ENCODE measurements at regions not wholly inside any gene's neighbourhood (a gene's known extent, or its start where the extent isn't known, plus 50 kb on each side); places are given as distances from the start of the nearest gene placed in this dataset.

DNA sequence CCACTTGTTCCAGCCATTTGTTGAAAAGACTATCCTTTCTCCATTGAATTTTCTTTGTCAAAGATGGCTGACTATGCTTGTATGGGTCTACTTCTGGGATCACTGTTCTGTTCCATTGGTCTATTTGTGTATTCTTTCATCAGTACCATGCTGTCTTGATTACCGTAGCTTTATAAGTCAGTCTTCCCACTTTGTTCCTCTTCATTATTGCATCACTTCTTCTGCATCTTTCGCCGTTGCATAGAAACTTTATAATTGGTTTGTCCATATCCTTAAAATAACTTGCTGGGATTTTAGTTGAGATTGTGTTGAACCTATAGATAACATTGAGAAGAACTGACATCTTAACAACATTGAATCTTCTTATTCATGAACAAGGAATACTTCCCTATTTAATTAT is 598.8 kb downstream of the TBC1D22A start:
- ChIA-PET CTCF (no interaction called here), POLR2A (no interaction called here)
- TF ChIP-seq, protein P1, sequence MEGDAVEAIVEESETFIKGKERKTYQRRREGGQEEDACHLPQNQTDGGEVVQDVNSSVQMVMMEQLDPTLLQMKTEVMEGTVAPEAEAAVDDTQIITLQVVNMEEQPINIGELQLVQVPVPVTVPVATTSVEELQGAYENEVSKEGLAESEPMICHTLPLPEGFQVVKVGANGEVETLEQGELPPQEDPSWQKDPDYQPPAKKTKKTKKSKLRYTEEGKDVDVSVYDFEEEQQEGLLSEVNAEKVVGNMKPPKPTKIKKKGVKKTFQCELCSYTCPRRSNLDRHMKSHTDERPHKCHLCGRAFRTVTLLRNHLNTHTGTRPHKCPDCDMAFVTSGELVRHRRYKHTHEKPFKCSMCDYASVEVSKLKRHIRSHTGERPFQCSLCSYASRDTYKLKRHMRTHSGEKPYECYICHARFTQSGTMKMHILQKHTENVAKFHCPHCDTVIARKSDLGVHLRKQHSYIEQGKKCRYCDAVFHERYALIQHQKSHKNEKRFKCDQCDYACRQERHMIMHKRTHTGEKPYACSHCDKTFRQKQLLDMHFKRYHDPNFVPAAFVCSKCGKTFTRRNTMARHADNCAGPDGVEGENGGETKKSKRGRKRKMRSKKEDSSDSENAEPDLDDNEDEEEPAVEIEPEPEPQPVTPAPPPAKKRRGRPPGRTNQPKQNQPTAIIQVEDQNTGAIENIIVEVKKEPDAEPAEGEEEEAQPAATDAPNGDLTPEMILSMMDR (IDR thresholded peaks at IDR 0.05; ENCODE audit: insufficient read depth, low read depth, low read length), result no peak
- Histone ChIP-seq H3K27me3 (ENCODE audit: control insufficient read depth, insufficient read depth, low read length) (no peaks in the 10 kb centered on the region), H3K4me3 (ENCODE audit: low read depth, low read length) (no peak overlapping the region), H3K36me3 (ENCODE audit: control insufficient read depth, insufficient read depth, low read length) (no peaks in the 10 kb centered on the region)
- no peak for DNase-seq (ENCODE audit: low read depth)

DNA sequence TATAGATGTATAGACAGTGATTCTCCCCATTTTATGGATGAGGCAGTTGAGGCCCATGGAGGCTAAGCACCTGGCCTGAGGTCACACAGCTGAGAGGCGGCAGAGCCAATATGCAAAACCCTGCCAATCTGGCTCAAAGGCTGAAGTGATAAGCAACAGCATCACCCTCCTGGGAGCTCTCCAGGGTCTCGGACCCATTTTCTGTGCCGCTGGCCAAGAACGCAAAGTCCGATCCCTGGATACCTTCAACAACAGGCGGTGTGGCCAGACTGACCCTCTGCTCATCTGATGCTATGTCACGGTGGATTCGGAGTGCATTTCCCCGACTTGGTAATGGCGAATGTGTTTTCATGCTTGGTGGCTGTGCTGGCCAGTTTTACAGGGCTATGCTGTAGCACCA is 595.0 kb downstream of the TBC1D22A start:
- DNase-seq (ENCODE audit: low read depth), result no peak
- ChIA-PET POLR2A (no interaction called here), CTCF (no interaction called here)
- TF ChIP-seq, protein P1 (IDR thresholded peaks at IDR 0.05; ENCODE audit: insufficient read depth, low read depth, low read length), result no peak
- no peak overlapping the region for H3K4me3 ChIP-seq (ENCODE audit: low read depth, low read length)
- H3K27me3 ChIP-seq (ENCODE audit: control insufficient read depth, insufficient read depth, low read length), result no peaks in the 10 kb centered on the region
- no peaks in the 10 kb centered on the region for H3K36me3 ChIP-seq (ENCODE audit: control insufficient read depth, insufficient read depth, low read length)

DNA sequence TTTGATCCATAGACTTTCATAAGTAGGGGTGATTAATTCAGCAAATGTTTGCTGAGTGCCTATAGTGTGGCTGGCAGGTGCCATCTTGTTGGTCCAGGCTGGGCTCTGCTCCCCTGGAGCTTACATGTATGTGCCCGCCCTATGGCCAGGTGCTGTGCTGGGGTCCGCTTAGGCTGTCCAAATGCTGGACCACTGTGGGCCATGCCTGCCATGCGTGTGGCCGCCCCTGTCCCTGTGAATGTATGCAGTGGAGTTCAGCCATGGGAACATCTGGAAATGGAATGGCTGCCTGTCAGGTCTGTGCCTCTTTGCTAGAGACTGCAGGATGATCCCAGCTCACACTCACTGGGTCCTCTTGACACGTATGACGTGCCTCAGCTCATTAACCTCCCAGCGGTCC is 594.6 kb downstream of the TBC1D22A start:
- no peak for DNase-seq (ENCODE audit: low read depth)
- ChIA-PET POLR2A (no interaction called here), CTCF (no interaction called here)
- TF ChIP-seq, protein P1 (IDR thresholded peaks at IDR 0.05; ENCODE audit: insufficient read depth, low read depth, low read length), result no peak
- Histone ChIP-seq H3K36me3 (ENCODE audit: control insufficient read depth, insufficient read depth, low read length) (no peaks in the 10 kb centered on the region), H3K4me3 (ENCODE audit: low read depth, low read length) (no peak overlapping the region), H3K27me3 (ENCODE audit: control insufficient read depth, insufficient read depth, low read length) (no peaks in the 10 kb centered on the region)

DNA sequence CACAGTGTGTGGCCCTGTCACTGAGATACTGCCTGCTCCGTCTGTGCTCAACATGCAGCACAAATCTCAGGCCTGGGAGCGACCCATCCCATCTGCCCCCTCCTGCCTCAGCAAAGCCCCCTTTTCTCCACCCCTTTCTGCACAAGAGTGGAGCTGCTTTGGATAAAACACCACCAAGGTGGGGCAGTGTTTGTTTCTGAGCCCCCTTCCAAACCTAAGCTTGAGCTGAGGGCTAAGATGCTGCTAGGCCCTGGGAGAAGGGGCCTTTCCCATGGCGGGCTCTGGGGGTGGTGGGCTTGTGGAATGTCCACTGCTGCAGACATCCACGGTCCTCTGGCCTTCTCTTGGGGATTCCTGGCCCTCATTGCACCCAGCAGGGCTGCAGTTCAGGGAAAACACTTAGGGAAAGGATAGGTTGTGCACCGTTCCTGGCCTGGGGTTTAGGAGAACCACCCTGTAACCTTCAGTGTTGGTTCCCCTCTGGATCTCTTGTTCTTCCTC is 594.1 kb downstream of the TBC1D22A start:
- no peaks in the 10 kb centered on the region for H3K27me3 ChIP-seq (ENCODE audit: control insufficient read depth, insufficient read depth, low read length)
- POLR2A ChIA-PET, result no interaction called here
- DNase-seq (ENCODE audit: low read depth), result no peak
- TF ChIP-seq, protein P1 (IDR thresholded peaks at IDR 0.05; ENCODE audit: insufficient read depth, low read depth, low read length), result no peak
- H3K4me3 ChIP-seq (ENCODE audit: low read depth, low read length), result no peak overlapping the region
- CTCF ChIA-PET, result no interaction called here
- H3K36me3 ChIP-seq (ENCODE audit: control insufficient read depth, insufficient read depth, low read length), result no peaks in the 10 kb centered on the region

DNA sequence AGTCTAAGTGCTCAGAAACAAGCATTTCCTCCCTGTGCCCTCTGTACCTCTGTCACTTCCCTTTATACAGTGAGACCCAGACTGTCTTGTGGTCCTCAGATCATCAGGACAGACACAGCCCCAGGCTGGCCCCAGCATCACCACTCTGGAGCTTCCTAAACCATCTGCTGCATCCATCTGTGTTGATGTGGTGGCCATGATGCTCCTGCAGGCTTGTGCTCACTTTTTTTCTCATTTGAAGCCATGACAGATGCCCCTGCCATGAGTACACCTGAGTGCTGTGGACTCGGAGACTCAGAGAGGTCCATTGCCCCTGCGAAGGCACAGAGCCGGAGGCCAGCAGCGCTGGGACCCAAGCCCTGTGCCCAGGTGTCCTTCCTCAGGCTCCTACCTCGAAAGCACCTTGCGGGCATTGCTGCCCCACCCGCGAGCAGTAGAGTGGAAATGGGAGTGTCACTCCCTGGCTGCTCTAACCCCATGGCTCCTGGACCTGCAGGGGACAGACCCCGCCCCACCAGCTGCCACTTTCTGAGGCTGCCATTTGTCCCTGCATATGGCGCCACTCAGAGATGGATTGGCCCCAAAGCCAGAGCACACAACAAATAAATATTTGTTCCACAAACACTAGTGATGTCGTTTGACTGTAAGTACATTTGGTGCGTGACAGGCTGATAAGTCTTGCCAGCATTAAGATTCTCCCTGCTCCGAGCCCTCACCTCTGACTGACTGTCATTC is 593.5 kb downstream of the TBC1D22A start:
- Histone ChIP-seq H3K36me3 (ENCODE audit: control insufficient read depth, insufficient read depth, low read length) (no peaks in the 10 kb centered on the region), H3K27me3 (ENCODE audit: control insufficient read depth, insufficient read depth, low read length) (no peaks in the 10 kb centered on the region), H3K4me3 (ENCODE audit: low read depth, low read length) (no peak overlapping the region)
- ChIA-PET CTCF (no interaction called here), POLR2A (no interaction called here)
- TF ChIP-seq, protein P1 (IDR thresholded peaks at IDR 0.05; ENCODE audit: insufficient read depth, low read depth, low read length), result no peak
- no peak for DNase-seq (ENCODE audit: low read depth)

All from BJ (cell line).